CD4-positive, alpha-beta T cell treated with Interleukin-2 at 100 ng/mL for 4 hours (primary cell): ENCODE measurements at regions not wholly inside any gene's neighbourhood (a gene's known extent, or its start where the extent isn't known, plus 50 kb on each side); places are given as distances from the start of the nearest gene placed in this dataset.
"Not testable (repeated sequence)": the region's sequence is repeated elsewhere in the genome, so short reads cannot be mapped to it uniquely, and the experiment has no call there.

Experiments used
- DNase-seq: peaks from one replicate; pipeline ENCODE4 v3.0.0-alpha.2; 2020; ENCODE audit warnings: low spot score

DNA sequence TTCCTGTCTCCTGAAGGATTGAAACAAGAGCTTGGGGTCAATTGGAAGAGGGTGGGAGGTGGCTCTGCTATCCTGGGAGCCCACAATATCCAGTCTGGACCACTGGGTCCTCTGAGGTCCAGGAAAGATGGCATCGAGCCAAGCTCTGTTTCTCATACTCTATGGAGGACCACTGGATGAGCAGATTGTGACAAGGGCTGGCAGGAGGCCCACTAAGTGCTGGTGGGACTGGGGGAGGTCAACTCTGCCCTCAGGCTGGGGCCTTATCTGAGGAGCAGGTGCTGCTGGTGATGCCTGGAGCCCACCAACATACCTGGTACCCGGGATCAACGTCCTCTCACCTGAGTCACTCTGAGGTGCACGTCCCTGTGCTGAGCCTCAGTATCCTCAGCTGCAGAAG is 142.4 kb downstream of the NDUFA10 start:
- DNase-seq, result no peak

DNA sequence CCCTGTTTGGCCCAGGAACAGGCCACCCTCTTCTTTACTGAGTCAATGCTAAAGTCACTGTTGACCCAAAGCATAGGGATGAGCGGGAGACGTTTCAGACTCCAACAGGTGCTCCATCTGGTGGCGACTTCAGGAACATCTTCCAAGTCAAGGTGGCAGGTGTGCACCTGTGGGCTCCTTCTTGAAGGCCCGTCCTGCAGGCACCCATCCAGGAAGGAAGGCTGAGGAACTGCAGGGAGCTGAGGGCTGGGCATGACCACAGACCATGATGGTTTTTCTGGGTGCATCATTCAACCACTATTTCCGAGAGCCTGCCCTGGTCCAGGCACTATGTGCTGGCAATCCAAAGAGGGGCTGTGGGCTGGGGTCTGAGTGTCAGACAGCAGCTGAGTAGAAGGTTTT is 142.8 kb downstream of the NDUFA10 start:
- DNase-seq, result peak; percentile 59

DNA sequence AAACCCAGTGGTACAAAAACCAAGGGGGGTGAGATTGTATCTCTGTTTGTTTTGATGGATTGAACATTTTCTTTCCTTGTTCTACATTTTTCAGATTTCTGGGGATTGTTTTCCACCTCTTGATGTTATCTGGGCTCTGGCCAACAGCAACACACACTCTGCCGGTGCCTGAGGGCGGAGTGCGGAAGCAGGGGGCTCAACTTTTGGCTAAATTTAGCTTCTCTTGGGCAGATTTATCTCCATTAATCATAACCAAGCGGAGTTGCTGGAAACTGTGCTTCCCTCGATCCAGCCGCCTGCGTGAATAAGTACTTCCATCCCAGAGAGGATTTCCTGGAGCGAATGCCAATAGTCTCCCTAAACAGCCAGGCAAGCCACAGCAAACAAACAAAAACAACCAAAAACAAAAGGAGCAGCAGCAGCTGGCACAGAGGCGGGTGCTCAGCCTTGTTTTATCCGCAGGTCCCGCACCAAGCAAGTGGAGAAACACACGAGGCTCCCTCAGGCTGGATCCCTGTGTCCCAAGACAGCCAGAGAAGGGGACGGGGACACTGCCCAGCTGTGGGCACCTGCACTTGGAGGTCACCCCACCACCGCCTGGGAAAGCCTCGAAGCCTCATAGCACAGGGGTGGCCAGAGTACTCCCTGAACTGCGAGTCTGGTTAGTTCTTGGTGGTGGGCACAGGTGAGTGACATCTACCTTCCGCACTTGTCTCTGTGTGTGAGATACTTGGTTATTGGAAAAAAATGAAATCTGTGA is 143.4 kb downstream of the NDUFA10 start:
- DNase-seq, result no peak

DNA sequence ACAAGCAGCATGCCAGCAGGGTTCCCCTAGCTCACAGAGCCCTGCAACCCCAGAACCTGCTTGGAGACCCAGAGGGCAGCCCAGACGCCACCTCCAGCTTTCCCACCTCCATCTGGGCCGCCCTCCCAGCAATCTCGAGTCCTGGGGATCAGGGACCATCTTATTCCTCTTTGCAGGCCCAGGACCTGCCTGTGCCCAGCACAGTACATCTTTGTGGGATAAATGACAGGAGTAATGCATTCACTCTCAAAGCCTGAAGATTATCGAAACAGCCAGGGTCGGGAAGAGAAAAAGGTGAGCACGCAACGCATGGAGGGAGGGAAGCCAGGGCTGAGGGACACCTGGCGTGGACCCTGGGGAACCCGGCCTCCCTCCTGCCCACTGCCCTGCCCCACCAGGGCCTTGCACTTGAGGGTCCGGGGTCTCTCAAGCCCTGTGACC is 144.1 kb downstream of the NDUFA10 start:
- DNase-seq, result no peak

DNA sequence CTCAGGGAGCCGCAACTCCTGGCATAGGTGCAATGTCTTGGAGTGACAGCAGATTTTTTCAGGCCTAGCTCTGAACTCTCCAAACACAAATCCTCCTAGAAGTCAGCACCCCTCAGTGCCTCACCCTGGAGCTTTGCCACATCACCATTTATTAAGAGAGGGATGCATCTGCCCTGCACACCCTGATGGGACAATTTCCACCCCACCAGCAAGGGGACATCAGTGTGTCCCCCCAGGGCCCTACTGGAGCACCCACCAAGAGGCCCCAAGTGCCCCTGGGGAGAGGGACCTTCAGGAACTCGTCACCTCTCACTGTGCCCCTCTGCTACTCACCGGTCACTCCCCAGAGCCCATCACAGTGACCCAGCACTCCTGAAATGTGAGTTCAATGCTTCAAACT is 144.7 kb downstream of the NDUFA10 start:
- DNase-seq, result no peak

DNA sequence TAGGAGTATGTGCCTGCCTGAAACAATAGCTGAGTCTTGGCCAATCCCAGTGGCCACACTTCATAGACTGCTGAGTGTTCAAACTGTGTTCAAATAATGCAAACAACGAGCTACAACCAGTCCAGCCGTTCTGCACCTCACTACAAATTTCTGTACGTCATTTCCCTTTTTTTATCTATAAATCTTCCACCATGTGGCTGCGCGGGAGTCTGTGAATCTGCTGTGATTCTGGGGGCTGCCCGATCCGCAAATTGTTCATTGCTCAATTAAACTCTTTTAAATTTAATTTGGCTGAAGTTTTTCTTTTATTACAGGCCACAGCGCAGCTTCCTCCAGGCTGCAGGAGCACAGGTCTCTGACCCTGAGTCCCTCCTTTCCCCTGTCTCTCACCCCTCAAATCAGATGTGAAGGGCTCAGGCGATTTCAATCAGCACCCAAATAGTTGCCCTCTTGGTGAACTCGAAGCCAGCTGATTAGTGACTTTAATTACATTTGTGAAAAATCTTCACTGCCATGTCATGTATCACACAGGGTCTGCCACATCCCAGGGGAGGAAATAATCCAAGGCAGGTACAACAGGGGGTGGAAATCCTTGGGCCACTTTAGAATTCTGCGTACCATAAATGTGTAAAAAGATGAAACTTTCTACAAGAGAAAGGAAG is 145.6 kb downstream of the NDUFA10 start:
- DNase-seq, result no peak

DNA sequence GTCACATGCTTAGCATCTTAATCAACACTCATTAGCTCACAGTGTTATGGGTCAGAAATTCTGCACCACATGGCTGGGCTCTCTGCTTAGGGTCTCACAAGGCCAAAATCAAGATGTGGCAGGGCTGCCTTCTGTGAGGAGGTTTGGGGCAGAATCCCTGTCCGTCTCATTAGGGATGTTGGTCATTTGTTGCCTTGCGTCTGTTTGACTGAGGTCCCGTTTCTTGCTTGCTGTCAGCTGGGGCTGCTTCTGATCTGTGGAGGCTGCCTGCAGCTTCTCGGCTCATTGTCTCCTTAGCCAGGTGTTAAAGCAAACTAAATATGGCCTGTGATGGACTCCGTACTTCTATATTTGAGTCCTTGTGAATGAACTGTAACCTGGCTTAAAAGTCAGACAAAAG is 146.5 kb downstream of the NDUFA10 start:
- DNase-seq, result no peak

DNA sequence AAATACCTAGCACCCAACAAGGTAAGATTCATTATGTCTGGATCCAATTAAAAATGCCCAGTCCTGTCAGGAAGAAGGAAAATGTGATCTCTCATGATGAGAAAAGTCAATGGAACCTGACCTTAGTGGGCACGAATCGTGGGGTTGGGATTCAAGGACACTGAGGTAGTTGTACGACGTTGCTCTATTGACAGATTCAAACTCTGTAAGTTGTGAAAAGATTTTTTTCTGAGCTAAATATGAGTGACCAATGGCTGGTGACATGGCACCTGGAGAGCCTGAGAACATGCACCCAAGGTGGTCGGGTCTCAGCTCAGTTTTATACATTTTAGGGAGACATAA is 148.2 kb downstream of the NDUFA10 start:
- no peak for DNase-seq

DNA sequence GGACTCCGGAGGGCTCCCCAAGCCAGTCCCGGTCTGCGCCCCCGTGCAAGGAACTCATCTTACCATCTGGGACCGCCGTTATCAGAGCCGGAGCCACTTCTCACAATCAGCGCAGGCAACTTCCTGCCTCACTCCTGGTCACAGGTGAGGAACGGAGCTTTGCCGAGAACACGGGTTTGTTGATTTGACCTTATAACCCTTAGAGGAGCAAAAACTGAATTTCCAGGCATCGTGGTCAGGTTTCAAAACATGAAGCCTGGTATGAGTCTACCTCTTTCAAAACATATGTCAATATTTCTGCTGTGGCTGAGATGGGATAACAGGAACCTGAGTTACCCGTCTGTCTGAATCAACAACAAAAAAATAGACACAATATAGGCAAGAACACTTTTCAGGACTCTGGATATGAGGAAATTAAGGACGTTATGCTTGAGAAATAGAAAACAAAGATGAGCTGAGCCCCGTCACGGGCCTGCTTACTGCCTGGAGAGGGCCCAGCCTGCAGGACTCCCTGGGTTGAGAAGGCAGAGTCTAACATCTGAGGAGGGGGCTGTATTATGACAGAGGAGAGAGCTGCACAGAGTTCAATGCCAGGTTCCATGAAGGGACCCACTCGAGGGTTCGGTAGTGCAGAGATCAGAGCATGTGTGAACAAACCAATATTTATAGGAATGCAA is 148.7 kb downstream of the NDUFA10 start:
- DNase-seq, result no peak

DNA sequence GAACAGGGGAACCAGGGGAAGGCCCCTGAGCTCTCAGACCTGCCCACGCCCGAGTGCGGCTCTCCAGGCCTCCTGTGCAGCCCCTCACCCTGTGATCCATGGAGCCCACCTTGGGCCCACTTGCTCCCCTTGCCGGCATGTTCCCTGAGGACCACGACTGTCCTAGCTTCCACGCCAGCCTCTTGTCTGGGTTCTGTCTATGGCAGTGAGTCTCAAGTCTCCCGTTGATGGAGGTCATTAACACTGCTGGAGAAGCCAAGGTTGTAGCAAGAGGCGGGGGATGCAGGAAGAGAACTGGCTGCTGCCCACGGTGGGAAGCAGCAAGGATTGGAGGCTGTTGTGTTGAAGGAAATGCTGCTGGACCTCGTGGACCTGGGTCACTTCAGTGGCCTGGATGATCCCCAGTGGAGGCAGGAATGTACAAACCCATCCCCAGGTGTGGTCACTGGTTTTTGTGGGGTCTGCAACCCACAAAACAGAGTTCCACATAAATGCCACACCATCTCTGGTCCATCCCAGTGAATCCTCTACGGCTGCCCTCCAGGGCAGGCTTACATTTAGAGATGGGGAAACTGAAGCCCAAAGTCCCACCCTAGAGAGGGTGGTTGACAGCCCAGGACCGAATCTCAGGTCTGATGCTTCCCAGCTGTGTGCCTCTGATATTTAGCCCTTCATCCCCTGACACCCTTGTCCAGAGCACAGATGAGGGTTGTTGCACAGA is 150.3 kb downstream of the NDUFA10 start:
- DNase-seq, result no peak

DNA sequence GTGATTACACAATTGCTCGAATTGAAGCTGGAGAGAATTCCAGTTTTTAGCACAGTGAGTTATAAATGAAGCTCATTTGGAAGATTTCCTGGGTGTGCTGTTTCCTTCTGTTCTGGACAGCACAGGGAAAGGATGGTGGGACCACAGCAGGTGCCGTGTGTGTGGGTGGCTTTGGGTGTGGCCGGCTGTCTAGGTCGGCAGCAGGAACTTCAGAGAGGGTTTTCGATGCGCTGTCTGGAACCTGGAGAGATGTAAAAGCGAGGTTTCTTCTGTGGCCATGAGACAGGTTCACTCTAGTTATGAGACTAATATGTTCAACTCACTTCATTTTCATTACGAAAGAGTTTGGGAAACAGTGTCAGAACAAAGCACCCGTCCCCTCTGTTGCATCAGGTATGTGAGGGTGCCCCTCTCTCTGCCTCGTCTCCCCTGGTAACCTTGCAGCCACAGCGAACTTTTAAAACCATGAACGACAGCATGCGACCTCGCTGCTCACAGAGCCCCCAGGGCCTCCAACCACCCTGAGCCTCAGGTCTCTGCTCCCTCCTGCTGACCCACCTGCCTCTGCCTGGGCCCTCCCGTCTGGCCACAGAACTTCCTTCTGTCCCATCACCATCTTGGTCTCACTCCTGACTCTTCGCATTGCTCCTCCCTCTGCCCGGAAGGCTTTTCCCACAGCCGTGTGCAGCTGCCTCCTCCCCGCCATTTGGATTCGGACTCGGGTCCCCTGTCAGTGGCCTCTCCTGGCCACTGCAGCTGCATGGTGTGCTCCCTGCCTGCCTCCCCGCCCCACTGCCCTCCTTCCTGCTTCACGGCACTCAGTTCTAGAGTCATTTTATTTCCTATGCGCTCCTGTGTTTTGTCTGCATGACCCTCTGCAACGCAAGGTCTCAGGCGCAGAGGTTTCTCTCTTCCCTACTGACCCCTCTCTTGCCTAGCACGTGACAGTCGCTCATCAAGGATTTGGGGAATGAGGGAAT is 151.2 kb downstream of the NDUFA10 start:
- no peak for DNase-seq

DNA sequence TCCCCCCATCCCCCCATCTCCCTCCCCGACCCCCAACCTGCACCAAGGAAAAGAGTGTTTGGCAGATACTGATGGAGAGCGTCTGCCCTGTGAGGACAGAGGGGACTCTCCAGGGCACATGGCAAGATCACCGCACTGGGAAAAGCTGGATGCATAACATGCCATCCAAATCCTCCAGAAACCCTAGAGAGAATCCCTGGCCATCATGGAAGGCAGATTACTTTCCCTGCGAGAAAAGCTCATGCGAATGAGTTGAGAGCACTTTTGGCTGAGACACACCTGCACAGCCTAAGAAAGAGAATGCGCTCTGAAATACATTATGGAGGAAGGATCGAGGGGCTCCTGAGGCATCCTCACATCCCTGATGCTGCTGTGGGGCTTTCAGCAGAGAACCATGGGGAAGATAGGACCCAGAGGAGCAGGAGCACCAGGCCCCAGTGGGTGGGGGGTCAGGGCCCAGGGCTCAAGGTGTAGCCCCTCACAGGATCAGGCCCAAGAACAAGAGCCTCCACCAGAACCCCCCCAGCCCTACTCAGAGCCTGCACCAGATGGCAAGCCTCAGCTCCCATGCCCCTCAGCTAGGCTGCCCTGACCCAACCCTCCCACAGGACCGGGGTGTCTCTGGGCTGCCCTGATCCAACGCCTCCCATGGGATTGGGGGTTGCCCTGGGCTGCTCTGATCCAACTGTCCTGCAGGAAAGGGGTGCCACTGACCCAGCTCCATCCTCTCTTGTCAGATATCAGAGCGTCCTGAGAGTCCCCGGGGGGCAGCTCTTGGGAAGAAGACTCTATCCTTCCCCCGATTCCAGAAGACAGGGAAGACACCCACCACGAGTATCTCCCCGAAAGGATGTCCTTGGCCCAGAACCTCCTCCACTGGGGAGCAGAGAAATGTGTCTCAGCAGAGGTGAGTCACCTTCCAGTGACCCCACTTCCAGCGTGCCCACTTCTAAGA is 153.4 kb downstream of the NDUFA10 start:
- no peak for DNase-seq

DNA sequence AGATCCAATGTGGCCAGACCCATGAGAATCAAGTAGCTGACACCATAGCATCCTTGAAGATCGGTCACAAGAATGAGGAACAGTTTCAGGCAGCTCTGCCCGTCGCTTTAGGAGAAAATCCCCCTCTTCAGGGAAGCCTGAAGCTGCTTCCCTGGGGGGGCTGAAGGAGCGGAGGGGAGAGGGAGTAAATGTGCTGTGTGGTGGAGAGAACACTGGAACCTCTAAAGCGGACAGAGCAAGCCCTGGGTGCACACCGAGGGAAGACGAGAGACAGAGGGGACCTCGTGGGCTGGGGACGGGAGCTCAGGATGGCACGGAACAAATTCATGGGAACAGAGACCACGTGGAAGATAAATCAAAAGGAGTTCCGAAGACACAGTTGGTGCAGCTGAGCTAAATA is 154.3 kb downstream of the NDUFA10 start:
- DNase-seq, result no peak

DNA sequence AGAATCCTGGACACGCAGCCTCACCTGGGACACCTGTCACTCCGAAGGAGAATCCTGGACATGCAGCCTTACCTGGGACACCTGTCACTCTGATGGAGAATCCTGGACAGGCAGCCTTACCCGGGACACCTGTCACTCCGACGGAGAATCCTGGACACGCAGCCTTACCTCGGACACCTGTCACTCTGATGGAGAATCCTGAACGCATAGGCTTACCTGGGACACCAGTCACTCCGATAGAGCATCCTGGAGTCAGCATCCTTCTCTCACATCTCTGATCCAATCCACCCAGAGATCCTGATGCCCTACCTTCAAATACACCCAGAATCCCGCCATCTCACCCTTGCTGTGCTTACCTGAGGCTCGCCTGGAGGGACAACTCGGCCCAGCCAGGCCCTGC is 154.9 kb downstream of the NDUFA10 start:
- no peak for DNase-seq

DNA sequence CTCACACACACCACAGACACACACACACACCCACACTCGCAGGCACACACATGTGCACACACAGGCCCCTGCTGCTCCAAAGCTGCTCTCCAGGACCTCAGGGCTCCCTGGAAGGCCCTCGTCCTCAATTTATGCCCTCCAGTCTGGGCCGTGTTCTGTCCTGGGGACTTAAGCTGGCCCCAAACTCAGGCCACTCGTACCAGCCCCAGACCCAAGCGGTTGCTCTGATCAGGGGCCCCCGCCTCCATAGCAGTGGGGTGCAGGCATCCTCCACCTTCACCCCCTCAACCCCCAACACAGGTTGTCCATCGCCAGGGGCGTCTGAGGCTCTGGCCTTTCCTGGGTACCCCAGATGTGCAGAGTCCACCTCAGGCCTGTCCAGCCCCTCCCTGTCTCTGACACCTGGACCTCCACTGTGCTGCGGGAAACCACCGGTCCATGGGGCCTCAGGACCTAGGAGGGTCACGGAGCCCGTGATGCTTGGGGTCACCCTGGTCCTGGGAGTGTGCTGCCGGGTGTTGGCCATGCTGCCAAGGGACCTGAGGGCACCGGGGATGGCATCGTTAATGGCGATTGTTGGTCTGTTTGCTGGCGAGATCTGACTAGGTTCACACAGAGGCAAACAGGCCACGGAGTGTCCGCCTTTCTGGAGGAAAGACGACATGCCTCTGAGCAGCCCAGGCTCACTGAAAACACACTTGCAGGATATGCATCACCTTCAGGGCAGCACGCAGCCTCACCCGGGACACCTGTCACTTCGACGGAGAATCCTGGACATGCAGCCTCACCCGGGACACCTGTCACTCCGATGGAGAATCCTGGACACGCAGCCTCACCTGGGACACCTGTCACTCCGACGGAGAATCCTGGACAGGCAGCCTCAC is 155.6 kb downstream of the NDUFA10 start:
- no peak for DNase-seq

DNA sequence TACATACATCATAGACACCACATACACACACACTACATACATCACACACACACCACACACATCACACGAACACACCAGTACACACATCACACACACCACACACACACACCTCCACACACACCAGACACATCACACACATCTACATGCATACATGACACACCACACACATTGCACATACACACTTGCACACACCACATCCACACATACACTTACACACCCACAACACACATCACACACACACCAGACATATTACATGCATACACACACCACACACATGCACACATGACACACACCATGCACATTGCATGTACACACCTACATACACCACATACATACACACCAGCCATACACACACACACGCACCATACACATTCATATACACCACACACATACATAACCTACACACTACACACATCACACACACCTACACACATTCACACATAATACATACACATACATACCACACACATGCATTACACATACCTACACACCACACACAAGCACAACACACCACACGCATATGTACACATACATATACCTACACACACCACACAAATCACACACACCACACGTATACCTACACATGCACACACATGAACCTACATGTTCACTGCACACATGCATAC is 156.5 kb downstream of the NDUFA10 start:
- DNase-seq, result no peak

DNA sequence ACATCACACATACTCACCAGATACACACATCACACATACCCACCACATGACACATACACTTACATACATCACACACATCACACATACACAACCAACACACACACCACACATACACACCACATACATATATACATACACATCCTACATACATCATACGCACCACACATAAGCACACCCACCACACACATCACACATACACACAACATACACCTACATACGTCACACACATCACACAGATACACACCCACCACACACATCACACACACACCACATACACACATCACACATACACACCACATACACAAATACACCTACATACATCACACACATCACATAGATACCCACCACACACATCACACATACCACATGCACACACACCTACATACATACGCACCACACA is 158.4 kb downstream of the NDUFA10 start:
- no peak for DNase-seq

DNA sequence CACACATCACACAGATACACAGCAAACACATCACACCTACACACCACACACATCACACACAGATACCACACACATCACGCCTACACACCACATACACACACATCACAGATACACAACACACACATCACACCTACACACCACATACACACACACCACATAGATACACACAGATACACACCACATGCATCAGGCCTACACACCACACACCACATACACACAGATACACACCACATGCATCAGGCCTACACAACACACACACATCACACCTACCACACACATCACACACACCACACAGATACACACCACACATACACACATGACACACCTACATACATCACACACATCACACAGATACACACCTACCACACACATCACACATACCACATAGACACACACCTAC is 158.8 kb downstream of the NDUFA10 start:
- no peak for DNase-seq

DNA sequence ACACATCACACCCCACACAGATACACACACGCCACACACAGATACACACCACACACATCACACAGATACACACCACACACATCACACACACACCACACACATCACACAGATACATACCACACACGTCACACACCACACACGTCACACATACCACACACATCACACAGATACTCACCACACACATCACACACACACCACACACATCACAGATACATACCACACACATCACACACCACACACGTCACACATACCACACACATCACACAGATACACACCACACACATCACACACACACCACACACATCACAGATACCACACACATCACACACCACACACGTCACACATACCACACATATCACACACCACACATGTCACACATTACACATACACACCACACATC is 159.3 kb downstream of the NDUFA10 start:
- DNase-seq, result not testable (repeated sequence)
